H54 (cell line): ENCODE measurements at regions not wholly inside any gene's neighbourhood (a gene's known extent, or its start where the extent isn't known, plus 50 kb on each side); places are given as distances from the start of the nearest gene placed in this dataset.

Experiments used
- DNase-seq: peaks from one replicate; pipeline ENCODE4 v3.0.0; 2011; ENCODE audit warnings: low spot score, mixed read lengths; ENCODE audit not compliant: insufficient read length
- FAIRE-seq: peaks from 3 replicates; lab custom pipeline; 2011; peaks lifted over from hg19 to GRCh38; lab: Jason Lieb, UNC
- POLR2A ChIP-seq: IDR thresholded peaks from 2 replicates; pipeline ENCODE4 v1.6.1; 2011; ENCODE audit warnings: low read depth, mild to moderate bottlenecking, low read length

DNA sequence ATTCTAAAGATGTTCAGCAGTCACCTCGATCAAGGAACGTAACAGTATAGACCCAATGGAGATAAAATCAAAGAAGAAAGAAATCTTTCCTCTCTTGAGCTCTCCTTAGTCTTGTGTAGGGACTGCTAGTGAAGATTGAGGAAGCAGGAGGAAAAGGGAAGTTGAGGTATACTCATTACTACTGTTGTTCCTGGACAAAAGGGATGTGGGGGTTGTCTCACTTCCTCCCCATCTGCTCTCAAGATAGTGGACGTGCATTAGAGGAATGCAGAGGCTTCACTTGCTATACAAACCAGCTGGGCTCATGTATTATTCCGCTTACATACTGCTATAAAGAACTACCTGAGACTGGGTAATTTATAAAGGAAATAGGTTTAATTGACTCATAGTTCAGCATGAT lies 208.9 kb upstream of the ARHGEF9 start:
- no peak for DNase-seq
- no peak for TF ChIP-seq POLR2A
- FAIRE-seq = no peak

DNA sequence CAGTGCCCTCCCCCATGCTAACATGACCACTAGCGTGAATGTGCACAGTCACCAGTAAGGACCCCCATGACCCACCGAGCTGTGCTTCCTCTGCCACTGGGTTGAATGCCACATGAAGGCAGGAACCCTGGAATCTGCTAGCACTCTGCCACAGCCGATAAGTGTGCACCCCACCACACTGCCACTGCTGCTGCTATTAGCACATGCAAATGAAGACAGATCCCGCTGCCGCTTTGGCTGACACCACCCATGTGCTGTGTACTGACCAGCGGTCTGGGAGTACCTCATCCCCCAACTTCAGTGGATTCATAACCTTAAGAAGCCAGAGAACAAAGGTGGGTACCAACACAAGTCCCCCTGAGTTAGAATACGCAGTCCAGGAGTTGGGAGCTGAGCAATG lies 200.9 kb upstream of the ARHGEF9 start:
- FAIRE-seq (no peak), DNase-seq (no peak)
- no peak for TF ChIP-seq POLR2A

DNA sequence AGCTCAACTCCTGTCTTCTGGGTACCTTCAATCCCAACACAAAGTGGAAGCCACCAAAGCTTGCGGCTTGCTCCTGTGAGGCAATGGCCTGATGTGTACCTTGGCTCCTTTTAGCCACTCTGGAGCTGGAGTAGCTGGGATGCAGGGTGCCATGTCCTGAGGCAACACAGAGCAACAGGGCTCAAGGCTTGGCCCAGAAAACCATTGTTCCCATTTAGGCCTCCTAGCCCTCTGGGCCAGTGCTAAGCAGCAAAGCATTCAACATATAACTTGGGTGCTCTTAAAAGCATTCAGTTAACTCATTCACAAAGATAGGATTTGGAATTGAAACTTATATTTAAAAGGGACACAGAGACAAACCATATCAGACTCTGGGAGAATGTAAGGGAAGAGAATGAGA lies 194.5 kb upstream of the ARHGEF9 start:
- DNase-seq = no peak
- no peak for FAIRE-seq
- TF ChIP-seq POLR2A = no peak

DNA sequence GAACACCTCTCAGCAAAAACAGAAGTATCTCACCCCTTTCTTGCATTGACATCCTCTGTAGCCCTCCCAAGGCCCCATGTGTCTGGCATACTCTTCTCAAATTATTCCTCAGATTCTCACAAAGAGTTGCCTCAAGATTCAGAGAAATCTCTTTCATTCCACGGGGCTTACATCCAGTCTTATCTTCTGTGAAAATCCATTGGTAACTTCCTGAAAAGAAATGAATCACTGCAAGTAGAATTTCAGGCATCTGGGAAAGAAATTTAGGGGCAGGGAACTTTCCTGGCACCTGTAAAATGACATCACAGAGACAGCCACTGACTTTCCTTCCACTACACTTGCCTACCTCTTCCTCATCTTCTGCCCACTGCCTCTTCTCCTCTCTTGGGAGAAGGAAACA lies 182.5 kb upstream of the ARHGEF9 start:
- FAIRE-seq = no peak
- no peak for TF ChIP-seq POLR2A
- DNase-seq = no peak

DNA sequence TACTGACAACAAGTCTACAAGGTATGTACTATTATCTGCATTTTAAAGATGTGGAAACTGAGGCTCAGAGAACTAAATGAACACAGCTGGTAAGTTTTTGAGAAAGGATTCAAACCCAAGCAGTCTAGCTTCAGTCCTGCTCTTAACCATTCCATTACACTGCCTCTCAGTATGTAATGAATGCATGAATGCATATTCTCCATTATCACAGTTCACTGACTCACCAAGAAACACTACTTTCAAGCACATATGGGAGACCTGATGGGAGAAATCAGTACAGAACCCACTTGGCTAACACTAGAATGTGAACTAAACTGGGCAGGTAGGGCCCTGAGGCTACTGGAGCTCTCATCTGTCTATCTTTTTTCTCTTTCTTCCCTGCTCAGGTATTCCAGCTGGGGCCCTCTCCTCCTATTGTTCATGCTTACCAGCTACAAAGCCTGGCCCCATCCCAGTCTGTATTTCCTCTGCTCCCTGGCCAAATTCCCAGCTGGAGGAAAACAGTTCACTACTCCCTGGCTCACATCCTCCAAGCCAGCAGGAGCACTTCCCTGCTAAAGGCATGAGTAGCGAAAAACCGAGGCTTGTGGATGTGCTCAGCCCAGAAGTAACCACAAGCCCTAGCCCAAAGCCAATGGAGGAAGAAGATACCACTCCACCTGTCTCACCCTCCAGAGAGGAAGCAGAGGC lies 178.2 kb upstream of the ARHGEF9 start:
- DNase-seq (no peak), FAIRE-seq (no peak)
- no peak for TF ChIP-seq POLR2A

DNA sequence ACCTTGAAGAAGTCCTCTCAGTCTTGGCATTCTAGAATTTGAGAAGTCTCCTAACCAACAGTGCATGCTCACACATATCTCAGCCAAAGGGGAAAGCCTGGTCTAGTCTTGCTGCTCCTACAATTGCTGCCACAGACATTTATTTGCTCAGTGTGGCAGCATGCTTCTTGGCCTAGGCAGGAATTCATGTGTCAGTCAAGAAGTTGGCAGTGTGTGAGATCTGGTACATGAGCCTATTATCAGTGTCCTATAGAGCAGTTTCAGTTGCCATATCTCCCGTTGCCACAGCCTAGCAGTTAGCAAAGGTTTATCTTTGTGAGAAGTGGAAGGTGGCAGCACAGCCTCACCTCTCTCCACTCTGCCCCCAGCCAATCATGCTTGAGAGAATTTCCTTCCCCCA lies 176.9 kb upstream of the ARHGEF9 start:
- FAIRE-seq (no peak), DNase-seq (no peak)
- TF ChIP-seq POLR2A = no peak

DNA sequence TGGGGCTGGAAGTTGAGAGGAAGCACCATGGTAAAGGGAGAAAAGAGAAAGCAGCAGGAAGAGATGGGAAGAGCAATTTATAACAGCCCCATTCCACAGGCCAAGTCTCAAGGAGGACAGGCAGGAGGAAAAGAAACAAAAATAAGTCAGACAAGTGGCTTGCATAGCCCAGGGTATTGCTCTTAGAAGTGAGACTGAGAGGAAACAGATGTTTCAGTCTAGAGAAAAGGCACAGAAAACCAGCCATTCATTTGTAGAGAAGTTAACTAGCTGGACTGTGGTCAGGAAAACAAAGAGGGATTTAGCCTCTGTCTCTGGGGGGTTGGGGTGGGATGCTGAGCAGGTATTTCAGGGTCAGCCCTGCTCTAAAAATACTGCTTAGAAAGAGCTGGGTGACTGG lies 175.0 kb upstream of the ARHGEF9 start:
- no peak for FAIRE-seq
- no peak for DNase-seq
- TF ChIP-seq POLR2A = no peak

DNA sequence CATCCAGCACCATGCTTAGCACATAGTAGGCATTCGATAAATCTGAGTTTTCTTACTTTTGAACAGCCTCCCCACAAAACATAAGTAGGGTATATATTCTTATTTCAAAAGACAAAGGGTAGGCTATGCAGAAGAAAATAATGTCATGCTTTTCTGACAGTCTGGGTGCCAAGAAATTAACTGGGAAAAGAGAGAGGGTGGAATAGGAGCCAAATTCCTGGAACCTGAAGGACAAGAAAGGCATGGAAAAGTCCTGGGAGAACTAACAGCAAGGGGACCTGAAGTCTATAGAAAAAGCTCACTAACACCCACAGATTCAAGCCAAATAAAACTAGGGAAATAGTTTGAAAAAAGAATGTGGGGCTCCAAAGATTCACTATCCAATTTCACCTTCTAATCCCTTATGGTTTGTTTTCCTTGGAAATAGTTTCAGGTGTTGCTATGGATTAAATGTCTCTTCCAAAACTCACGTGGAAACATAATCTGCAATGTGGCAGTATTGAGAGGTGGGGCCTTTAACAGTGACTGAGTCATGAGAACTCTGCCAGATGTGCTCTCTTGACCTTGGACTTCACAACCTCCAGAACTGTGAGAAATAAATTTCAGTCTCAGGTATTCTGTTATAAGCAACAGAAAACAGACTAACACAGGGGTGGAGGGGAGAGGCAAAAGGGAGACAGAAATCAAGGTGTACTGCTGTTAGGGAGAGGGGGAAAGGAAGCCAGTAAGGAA lies 173.3 kb upstream of the ARHGEF9 start:
- DNase-seq = no peak
- FAIRE-seq = no peak
- no peak for TF ChIP-seq POLR2A

DNA sequence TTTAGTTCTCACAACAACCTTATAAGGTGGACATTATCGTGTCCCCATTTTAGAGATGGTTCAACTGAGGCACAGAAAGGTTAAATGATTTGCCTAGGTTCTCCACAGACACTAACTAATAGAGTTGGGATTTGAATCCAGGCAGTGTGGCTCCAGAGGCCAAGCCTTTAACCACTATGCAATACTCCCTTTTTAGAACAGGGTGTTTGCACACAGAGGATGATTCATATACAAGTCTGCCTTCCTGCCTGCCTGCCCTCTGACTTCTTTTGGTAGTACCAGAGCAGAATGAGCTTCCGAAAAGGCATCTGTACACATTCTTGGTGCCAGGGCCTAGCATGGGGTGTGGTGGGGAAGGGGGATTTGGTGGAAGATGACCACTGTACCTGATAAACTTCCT lies 150.8 kb upstream of the ARHGEF9 start:
- FAIRE-seq = no peak
- no peak for TF ChIP-seq POLR2A
- no peak for DNase-seq

DNA sequence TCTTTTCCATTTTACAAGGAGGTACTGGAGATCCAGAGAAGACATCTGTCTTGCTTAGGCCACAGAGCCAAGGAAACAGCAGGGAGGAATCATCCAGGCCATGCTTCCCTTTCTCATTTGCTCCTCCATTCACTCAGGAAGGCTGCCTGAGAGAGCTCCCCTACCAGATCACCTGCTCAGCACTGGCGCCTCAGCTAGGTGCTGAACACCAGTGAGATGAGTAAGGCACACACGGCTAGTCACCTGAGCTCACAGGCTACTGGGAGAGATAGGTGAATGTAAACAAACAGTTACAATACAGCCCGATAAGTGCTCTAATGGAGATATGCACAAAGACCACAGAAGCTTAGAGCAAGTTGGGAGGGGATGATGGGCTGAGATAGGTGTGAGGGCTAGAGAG lies 149.8 kb upstream of the ARHGEF9 start:
- DNase-seq (no peak), FAIRE-seq (no peak)
- TF ChIP-seq POLR2A = no peak

DNA sequence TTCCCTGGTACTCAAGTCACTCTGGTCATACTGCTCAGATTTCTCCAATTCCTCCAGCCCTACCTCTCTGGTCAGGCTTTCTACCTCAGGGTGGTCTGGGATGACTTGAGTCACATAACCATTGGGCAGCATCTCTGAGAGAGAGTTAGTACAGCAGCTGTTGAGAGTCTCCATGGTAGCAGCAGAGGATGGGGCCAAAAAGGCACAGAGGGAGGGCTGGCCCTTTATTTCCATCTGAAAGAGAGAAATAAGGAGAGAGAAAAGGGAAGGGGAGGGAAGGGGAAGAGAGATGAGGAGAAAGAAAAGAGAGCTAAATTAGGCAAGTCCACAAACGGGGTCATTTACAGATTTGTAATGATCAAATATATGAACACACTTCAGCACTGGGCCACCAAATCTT lies 149.1 kb upstream of the ARHGEF9 start:
- TF ChIP-seq POLR2A = no peak
- no peak for FAIRE-seq

DNA sequence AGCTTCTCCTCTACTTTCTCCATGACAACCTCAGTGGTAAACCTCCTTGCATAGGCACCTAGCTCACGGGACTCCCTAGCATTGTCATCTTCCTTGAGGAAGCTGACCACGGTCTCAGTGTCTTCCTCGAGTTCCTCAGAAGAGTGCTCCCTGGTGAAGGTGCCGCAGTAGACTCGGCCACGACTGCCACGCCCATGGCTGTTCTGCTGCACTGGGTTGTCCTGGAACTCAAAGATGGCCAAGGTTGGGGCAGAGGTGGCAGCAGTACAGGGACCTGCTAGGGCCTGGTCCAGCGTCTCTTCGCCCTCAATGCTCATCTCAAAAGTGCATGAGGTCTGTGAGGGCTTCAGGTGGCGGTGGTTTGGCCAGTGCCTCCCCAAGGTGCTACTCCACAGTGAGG lies 147.9 kb upstream of the ARHGEF9 start:
- TF ChIP-seq POLR2A = no peak
- FAIRE-seq (no peak), DNase-seq (no peak)

More for the DNA sequence above, 149.1 kb upstream of the ARHGEF9 start:
- DNase-seq = no peak

DNA sequence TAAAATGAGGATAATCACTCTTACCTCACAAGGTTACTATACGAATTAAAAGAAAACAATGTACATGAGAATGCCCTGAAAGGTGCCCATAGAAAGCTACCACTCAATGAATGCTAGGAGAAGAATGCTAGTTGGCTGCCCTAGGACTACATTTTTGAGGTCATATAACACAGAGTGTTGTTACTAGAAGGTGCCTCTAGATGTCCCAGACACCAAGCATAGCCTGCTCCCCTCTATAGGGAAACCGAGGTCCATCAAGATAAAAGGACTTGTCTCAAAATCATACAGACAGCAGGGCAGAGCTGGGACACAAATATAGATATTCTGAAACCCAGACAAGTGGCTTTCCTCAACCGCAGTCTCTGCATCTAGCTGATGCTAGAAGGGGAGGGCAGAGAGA lies 147.0 kb upstream of the ARHGEF9 start:
- DNase-seq = no peak

DNA sequence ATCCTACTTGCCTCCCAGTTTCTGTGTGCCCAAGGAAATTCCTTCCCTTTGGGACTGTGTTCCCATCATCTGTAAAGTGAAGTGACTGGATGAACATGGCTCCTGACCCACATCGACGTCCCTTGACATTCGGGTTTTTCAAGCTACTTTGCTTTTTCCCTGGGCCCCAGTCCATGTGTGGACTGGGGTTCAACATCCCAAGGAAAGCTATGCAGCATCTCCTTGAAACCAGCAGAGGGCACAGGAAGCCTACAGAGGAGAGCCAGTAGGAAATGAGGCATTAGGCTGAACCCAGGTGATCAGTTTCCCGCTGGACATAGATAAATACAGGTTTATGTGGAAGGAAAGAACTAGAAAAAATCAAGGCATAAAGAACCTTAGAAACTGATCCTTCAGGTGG lies 145.1 kb upstream of the ARHGEF9 start:
- no peak for TF ChIP-seq POLR2A
- FAIRE-seq = no peak

More for the DNA sequence above, 147.0 kb upstream of the ARHGEF9 start:
- no peak for FAIRE-seq
- TF ChIP-seq POLR2A = no peak

DNA sequence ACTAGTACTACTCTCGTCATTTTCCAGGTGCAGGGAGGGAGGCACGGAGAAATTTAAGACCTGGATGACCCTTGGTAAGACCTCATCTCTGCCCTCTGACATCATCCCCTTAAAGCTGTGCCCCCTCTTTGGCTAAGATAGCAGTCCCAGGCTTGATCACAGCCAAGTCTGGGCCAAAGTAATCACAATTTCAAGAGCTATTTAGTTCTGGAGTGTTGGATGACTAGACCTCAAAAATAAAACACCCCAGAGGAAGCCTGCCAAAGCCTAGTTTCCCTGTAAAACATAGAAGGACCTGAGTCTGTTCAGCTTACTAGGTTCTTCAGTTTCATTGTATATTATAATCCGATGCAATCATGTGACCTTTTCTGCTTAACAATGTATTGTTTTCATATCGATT lies 144.6 kb upstream of the ARHGEF9 start:
- FAIRE-seq = no peak
- TF ChIP-seq POLR2A = no peak
- no peak for DNase-seq

More for the DNA sequence above, 145.1 kb upstream of the ARHGEF9 start:
- DNase-seq = no peak
